ENCODE measurements at regions not wholly inside any gene's neighbourhood (a gene's known extent, or its start where the extent isn't known, plus 50 kb on each side); places are given as distances from the start of the nearest gene placed in this dataset.

DNA sequence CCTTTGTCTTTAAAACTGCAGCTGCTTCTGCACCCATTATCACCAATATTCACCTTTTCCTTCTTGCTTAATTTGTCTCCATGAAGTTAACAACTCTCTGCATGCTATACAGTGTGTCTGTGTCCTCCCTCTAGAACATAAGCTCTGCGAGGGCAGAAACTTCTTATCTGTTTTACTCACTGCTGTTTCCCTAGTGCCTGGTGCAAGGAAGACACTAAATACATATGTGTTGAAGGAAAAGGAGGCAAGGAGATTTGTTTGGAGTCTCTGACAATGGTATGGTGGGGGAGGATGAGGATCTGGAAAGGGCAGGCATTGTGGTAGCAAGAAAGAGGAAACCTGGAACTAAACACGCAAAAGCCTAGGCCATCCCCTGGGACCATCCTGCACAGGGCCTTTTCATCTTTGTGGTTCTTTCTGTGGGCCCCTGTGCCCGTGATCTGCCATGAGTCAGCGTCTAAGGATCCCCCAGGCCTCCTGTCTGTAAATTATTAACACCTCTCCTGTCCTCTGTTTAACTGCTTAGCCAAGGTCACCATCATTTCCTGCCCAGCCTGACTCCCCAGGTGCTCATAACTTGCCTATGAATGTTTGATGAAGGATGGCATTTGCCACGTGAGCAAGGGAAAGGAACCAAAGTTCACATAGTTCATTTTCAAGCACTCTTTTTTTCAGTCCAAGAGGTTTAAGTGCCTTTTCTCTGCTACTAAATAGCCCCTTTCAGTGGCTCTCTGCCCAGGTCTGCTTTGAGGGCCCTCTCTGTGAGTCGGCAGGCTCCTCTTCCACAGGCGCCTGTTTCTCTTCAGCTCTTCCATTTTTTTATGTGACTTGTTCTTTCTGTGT lies 131.1 kb downstream of the RASSF10 start (continued):
- TF ChIP-seq, protein P1, sequence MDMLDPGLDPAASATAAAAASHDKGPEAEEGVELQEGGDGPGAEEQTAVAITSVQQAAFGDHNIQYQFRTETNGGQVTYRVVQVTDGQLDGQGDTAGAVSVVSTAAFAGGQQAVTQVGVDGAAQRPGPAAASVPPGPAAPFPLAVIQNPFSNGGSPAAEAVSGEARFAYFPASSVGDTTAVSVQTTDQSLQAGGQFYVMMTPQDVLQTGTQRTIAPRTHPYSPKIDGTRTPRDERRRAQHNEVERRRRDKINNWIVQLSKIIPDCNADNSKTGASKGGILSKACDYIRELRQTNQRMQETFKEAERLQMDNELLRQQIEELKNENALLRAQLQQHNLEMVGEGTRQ (IDR thresholded peaks at IDR 0.05; ENCODE audit: low read depth, low read length) = peak; percentile 84
- TF ChIP-seq, protein P1 (CRISPR knock-in tag; IDR thresholded peaks at IDR 0.05; ENCODE audit: borderline replicate concordance) = peak; percentile 84; the same call in 1 of the 2 replicates
- TF ChIP-seq HMG20A (CRISPR knock-in tag; IDR thresholded peaks at IDR 0.05; ENCODE audit: borderline replicate concordance) = peak; percentile 96
- peak; percentile 56; the same call in 1 of the 2 replicates for TF ChIP-seq ZNF652 (CRISPR knock-in tag; IDR thresholded peaks at IDR 0.05; ENCODE audit: borderline replicate concordance, low read depth)
- TF ChIP-seq ZNF550 (CRISPR knock-in tag; IDR thresholded peaks at IDR 0.05; ENCODE audit: borderline replicate concordance) = no peak
- TF ChIP-seq, protein P2, sequence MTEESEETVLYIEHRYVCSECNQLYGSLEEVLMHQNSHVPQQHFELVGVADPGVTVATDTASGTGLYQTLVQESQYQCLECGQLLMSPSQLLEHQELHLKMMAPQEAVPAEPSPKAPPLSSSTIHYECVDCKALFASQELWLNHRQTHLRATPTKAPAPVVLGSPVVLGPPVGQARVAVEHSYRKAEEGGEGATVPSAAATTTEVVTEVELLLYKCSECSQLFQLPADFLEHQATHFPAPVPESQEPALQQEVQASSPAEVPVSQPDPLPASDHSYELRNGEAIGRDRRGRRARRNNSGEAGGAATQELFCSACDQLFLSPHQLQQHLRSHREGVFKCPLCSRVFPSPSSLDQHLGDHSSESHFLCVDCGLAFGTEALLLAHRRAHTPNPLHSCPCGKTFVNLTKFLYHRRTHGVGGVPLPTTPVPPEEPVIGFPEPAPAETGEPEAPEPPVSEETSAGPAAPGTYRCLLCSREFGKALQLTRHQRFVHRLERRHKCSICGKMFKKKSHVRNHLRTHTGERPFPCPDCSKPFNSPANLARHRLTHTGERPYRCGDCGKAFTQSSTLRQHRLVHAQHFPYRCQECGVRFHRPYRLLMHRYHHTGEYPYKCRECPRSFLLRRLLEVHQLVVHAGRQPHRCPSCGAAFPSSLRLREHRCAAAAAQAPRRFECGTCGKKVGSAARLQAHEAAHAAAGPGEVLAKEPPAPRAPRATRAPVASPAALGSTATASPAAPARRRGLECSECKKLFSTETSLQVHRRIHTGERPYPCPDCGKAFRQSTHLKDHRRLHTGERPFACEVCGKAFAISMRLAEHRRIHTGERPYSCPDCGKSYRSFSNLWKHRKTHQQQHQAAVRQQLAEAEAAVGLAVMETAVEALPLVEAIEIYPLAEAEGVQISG (CRISPR knock-in tag; IDR thresholded peaks at IDR 0.05) = peak; percentile 78
- peak; percentile 99; the same call in 1 of the 2 replicates for TF ChIP-seq KDM6A (CRISPR knock-in tag; IDR thresholded peaks at IDR 0.05; ENCODE audit: low read depth)
- no peak for TF ChIP-seq TCF12 (IDR thresholded peaks at IDR 0.05)
- peak; percentile 88 for TF ChIP-seq TCF12 (CRISPR knock-in tag; IDR thresholded peaks at IDR 0.05)
- TF ChIP-seq ONECUT2 (CRISPR knock-in tag; IDR thresholded peaks at IDR 0.05) = peak; percentile 26; the same call in 1 of the 2 replicates
- TF ChIP-seq, protein P3, sequence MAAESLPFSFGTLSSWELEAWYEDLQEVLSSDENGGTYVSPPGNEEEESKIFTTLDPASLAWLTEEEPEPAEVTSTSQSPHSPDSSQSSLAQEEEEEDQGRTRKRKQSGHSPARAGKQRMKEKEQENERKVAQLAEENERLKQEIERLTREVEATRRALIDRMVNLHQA (CRISPR knock-in tag; IDR thresholded peaks at IDR 0.05) = no peak
- TF ChIP-seq ZNF781 (CRISPR knock-in tag; IDR thresholded peaks at IDR 0.05; ENCODE audit: borderline replicate concordance, not compliant biosample characterization) = no peak
- no peak for TF ChIP-seq CCAR2 (optimal IDR thresholded peaks at IDR 0.05; ENCODE audit: low read depth, low read length)
- TF ChIP-seq CBX1 (IDR thresholded peaks at IDR 0.05; ENCODE audit: low read depth) = no peak
- TF ChIP-seq NFYB (CRISPR knock-in tag; IDR thresholded peaks at IDR 0.05) = peak; percentile 15; the same call in 1 of the 2 replicates
- no peak for TF ChIP-seq ZNF879 (CRISPR knock-in tag; IDR thresholded peaks at IDR 0.05)
- TF ChIP-seq, protein P4, sequence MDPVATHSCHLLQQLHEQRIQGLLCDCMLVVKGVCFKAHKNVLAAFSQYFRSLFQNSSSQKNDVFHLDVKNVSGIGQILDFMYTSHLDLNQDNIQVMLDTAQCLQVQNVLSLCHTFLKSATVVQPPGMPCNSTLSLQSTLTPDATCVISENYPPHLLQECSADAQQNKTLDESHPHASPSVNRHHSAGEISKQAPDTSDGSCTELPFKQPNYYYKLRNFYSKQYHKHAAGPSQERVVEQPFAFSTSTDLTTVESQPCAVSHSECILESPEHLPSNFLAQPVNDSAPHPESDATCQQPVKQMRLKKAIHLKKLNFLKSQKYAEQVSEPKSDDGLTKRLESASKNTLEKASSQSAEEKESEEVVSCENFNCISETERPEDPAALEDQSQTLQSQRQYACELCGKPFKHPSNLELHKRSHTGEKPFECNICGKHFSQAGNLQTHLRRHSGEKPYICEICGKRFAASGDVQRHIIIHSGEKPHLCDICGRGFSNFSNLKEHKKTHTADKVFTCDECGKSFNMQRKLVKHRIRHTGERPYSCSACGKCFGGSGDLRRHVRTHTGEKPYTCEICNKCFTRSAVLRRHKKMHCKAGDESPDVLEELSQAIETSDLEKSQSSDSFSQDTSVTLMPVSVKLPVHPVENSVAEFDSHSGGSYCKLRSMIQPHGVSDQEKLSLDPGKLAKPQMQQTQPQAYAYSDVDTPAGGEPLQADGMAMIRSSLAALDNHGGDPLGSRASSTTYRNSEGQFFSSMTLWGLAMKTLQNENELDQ (CRISPR knock-in tag; IDR thresholded peaks at IDR 0.05; ENCODE audit: borderline replicate concordance) = no peak
- peak; percentile 88 for TF ChIP-seq CBFB (CRISPR knock-in tag; IDR thresholded peaks at IDR 0.05)
- TF ChIP-seq, protein P5, sequence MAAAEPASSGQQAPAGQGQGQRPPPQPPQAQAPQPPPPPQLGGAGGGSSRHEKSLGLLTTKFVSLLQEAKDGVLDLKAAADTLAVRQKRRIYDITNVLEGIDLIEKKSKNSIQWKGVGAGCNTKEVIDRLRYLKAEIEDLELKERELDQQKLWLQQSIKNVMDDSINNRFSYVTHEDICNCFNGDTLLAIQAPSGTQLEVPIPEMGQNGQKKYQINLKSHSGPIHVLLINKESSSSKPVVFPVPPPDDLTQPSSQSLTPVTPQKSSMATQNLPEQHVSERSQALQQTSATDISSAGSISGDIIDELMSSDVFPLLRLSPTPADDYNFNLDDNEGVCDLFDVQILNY (CRISPR knock-in tag; conservative IDR thresholded peaks at IDR 0.05) = no peak
- 0 out of 2 replicates have a peak, but pooled peaks have one; percentile 28 for TF ChIP-seq ZNF749 (CRISPR knock-in tag; IDR thresholded peaks at IDR 0.05; ENCODE audit: borderline replicate concordance)
- peak; percentile 64 for TF ChIP-seq KAT8 (CRISPR knock-in tag; IDR thresholded peaks at IDR 0.05)
- 0 out of 2 replicates have a peak, but pooled peaks have one; percentile 58 for TF ChIP-seq SRY (CRISPR knock-in tag; IDR thresholded peaks at IDR 0.05)

Data from HepG2 (cell line).